IMR-90 (cell line): ENCODE measurements at regions not wholly inside any gene's neighbourhood (a gene's known extent, or its start where the extent isn't known, plus 50 kb on each side); places are given as distances from the start of the nearest gene placed in this dataset.

Experiments
- ATAC-seq: fragments of 200-7000 bp; cut with Tn5 transposase; 2 replicates; pipeline ENCODE4 v1.9.1; 2020; ENCODE audit warnings: low read depth, mild to moderate bottlenecking, moderate library complexity
- BruUV-seq: library from RNA; stranded (reverse); fragments of 400-500 nt; replicated peaks from 2 replicates; lab custom pipeline; 2021; lab: Mats Ljungman, UMichigan
- CTCF ChIA-PET: fragments of 300-600 bp; formaldehyde crosslinking; extraction: SDS; loops from one replicate; lab custom pipeline; 2021; ENCODE audit warnings: antibody characterized with exemption; lab: Yijun Ruan, JAX
- POLR2A ChIA-PET: fragments of 300-600 bp; sonication (Branson Sonifier 250); formaldehyde crosslinking; loops from one replicate; lab custom pipeline; 2022; ENCODE audit warnings: antibody characterized with exemption; ENCODE audit not compliant: unreplicated experiment; lab: Charles Lee
- DNase-seq: peaks from one replicate; pipeline ENCODE4 v3.0.0; 2013
- H2AFZ ChIP-seq: replicated peaks from 2 replicates; pipeline ENCODE3; 2013; ENCODE audit warnings: low read length, mild to moderate bottlenecking; ENCODE audit not compliant: poor library complexity
- H2AK5ac ChIP-seq: 2 replicates; pipeline ENCODE4 v1.6.1; 2013; ENCODE audit warnings: low read depth, low read length, inconsistent platforms
- H2AK9ac ChIP-seq: replicated peaks from 2 replicates; pipeline ENCODE3; 2013; ENCODE audit warnings: mild to moderate bottlenecking, low read depth, low read length, moderate library complexity; ENCODE audit not compliant: poor library complexity
- H2BK120ac ChIP-seq: 2 replicates; pipeline ENCODE4 v1.6.1; 2013; ENCODE audit warnings: low read depth, low read length, inconsistent platforms
- H2BK15ac ChIP-seq: 3 replicates; pipeline ENCODE4 v1.6.1; 2013; ENCODE audit warnings: low read depth, low read length, inconsistent platforms
- H2BK20ac ChIP-seq: 2 replicates; pipeline ENCODE4 v1.6.1; 2013; ENCODE audit warnings: low read depth, mild to moderate bottlenecking, inconsistent platforms, low read length, moderate library complexity
- H2BK5ac ChIP-seq: 2 replicates; pipeline ENCODE4 v1.6.1; 2013; ENCODE audit warnings: mild to moderate bottlenecking, low read depth, low read length, inconsistent platforms; ENCODE audit not compliant: poor library complexity, severe bottlenecking
- H3K14ac ChIP-seq: replicated peaks from 2 replicates; pipeline ENCODE4 v1.6.1; 2013; ENCODE audit warnings: low read depth, low read length, inconsistent platforms
- H3K18ac ChIP-seq: 2 replicates; pipeline ENCODE4 v1.6.1; 2013; ENCODE audit warnings: low read depth, low read length, control low read depth
- H3K23ac ChIP-seq: 2 replicates; pipeline ENCODE4 v1.6.1; 2013; ENCODE audit warnings: low read depth, low read length, inconsistent platforms
- H3K27ac ChIP-seq: 2 replicates; pipeline ENCODE4 v1.5.1; 2013; ENCODE audit warnings: mild to moderate bottlenecking, control low read depth, low read length; ENCODE audit not compliant: insufficient read depth
- H3K27me3 ChIP-seq: 2 replicates; pipeline ENCODE4 v1.6.1; 2013; ENCODE audit warnings: low read length; ENCODE audit not compliant: control insufficient read depth, insufficient read depth
- H3K36me3 ChIP-seq: 2 replicates; pipeline ENCODE4 v1.6.1; 2013; ENCODE audit warnings: low read length, mixed read lengths; ENCODE audit not compliant: control insufficient read depth, insufficient read depth
- H3K4ac ChIP-seq: 2 replicates; pipeline ENCODE4 v1.6.1; 2013; ENCODE audit warnings: low read depth, low read length, inconsistent platforms
- H3K4me1 ChIP-seq: 2 replicates; pipeline ENCODE4 v1.6.1; 2013; ENCODE audit warnings: low read length, mixed read lengths; ENCODE audit not compliant: control insufficient read depth, insufficient read depth
- H3K4me2 ChIP-seq: 2 replicates; pipeline ENCODE4 v1.6.1; 2013; ENCODE audit warnings: low read depth, mild to moderate bottlenecking, control low read depth, low read length, moderate library complexity
- H3K4me3 ChIP-seq: 2 replicates; pipeline ENCODE4 v1.5.1; 2013; ENCODE audit warnings: low read depth, mild to moderate bottlenecking, control low read depth, low read length, moderate library complexity; ENCODE audit not compliant: insufficient read depth
- H3K56ac ChIP-seq: 2 replicates; pipeline ENCODE4 v1.6.1; 2013; ENCODE audit warnings: low read length, inconsistent platforms; ENCODE audit not compliant: insufficient read depth; ENCODE audit errors: extremely low read depth
- H3K79me1 ChIP-seq, 2 experiments: 2 replicates each; pipeline ENCODE4 v1.6.1; 2013; ENCODE audit warnings: low read length in 2 of 2, inconsistent platforms in 1 of 2, low read depth in 1 of 2
- H3K9ac ChIP-seq: 2 replicates; pipeline ENCODE4 v1.6.1; 2013; ENCODE audit warnings: low read depth, low read length, control low read depth
- H3K9me1 ChIP-seq: 2 replicates; pipeline ENCODE4 v1.6.1; 2013; ENCODE audit warnings: low read length, inconsistent platforms; ENCODE audit not compliant: insufficient read depth
- H3K9me3 ChIP-seq: 2 replicates; pipeline ENCODE4 v1.6.1; 2013; ENCODE audit warnings: low read length; ENCODE audit not compliant: control insufficient read depth, insufficient read depth
- H4K20me1 ChIP-seq: 2 replicates; pipeline ENCODE4 v1.6.1; 2013; ENCODE audit warnings: low read length, inconsistent platforms; ENCODE audit not compliant: insufficient read depth
- H4K5ac ChIP-seq: 2 replicates; pipeline ENCODE4 v1.6.1; 2013; ENCODE audit warnings: mild to moderate bottlenecking, low read depth, low read length, control low read depth
- H4K8ac ChIP-seq, 2 experiments: 2 replicates each; pipeline ENCODE4 v1.6.1; 2013; ENCODE audit warnings: low read depth in 2 of 2, low read length in 2 of 2, control low read depth in 1 of 2, inconsistent platforms in 1 of 2
- H4K91ac ChIP-seq: 2 replicates; pipeline ENCODE4 v1.6.1; 2013; ENCODE audit warnings: low read depth, low read length, inconsistent platforms; ENCODE audit not compliant: insufficient read depth
- BHLHE40 ChIP-seq: fragments of 150-350 bp; IDR thresholded peaks from 2 replicates; pipeline ENCODE4 v1.6.1; 2016; ENCODE audit warnings: mild to moderate bottlenecking, low read depth, low read length
- CEBPB ChIP-seq: IDR thresholded peaks from 2 replicates; pipeline ENCODE4 v1.6.1; 2012; ENCODE audit warnings: low read depth, low read length, improper control_type of control experiment
- CHD1 ChIP-seq: IDR thresholded peaks from 2 replicates; pipeline ENCODE4 v1.6.1; 2012; ENCODE audit warnings: low read depth, low read length, improper control_type of control experiment
- FOS ChIP-seq: fragments of 150-350 bp; IDR thresholded peaks from 2 replicates; pipeline ENCODE4 v1.6.1; 2016; ENCODE audit warnings: low read depth, low read length
- MAZ ChIP-seq: IDR thresholded peaks from 2 replicates; pipeline ENCODE4 v1.6.1; 2012; ENCODE audit warnings: low read depth, mild to moderate bottlenecking, low read length, improper control_type of control experiment, moderate library complexity, borderline replicate concordance
- MXI1 ChIP-seq: IDR thresholded peaks from 2 replicates; pipeline ENCODE4 v1.6.1; 2012; ENCODE audit warnings: low read depth, mild to moderate bottlenecking, low read length, moderate library complexity, borderline replicate concordance
- NFE2L2 ChIP-seq: fragments of 150-350 bp; IDR thresholded peaks from 2 replicates; pipeline ENCODE4 v1.6.1; 2016; ENCODE audit warnings: low read depth, mild to moderate bottlenecking, low read length
- POLR2A ChIP-seq: IDR thresholded peaks from 2 replicates; pipeline ENCODE4 v1.6.1; 2012; ENCODE audit warnings: mild to moderate bottlenecking, low read depth, low read length
- RCOR1 ChIP-seq: IDR thresholded peaks from 2 replicates; pipeline ENCODE4 v1.6.1; 2012; ENCODE audit warnings: mild to moderate bottlenecking, low read length, improper control_type of control experiment; ENCODE audit not compliant: insufficient replicate concordance
- RFX5 ChIP-seq: IDR thresholded peaks from 2 replicates; pipeline ENCODE4 v1.8.0; 2012; ENCODE audit warnings: low read depth, mild to moderate bottlenecking, low read length, moderate library complexity
- SMC3 ChIP-seq: fragments of 150-350 bp; IDR thresholded peaks from 2 replicates; pipeline ENCODE4 v1.6.1; 2016; ENCODE audit warnings: low read depth, mild to moderate bottlenecking, antibody characterized with exemption, low read length, moderate library complexity
- USF2 ChIP-seq: fragments of 150-350 bp; IDR thresholded peaks from 2 replicates; pipeline ENCODE4 v1.6.1; 2017; ENCODE audit warnings: mild to moderate bottlenecking, antibody characterized with exemption, low read length, low read depth
- WGBS, 2 experiments: methylation state at CpG; one replicate each; pipeline versions ENCODE4 v1.1.5 to v1.1.7; 2013; ENCODE audit warnings: missing lambda C conversion rate in 2 of 2; ENCODE audit not compliant: insufficient read length in 1 of 2; ENCODE audit errors: extremely low coverage in 2 of 2; 5-methylcytosine and 5-hydroxymethylcytosine counted together
- dilution Hi-C: fragments of 300-500 bp; cut with HindIII; formaldehyde crosslinking; loops from one replicate; pipeline ENCODE4 v1.14.3; 2018; ENCODE audit warnings: low sequenced_read_pairs; ENCODE audit not compliant: unreplicated experiment
- in situ Hi-C: fragments of 300-500 bp; cut with MboI; formaldehyde crosslinking; loops from 3 replicates; pipeline ENCODE4 v1.14.3; 2019; ENCODE audit warnings: low sequenced_read_pairs, inconsistent platforms, mixed read lengths
- intact Hi-C: fragments of 100-400 bp; cut with micrococcal nuclease; formaldehyde crosslinking; loops from 2 replicates; pipeline ENCODE4 v1.10.0; 2022
- TF ChIP-seq, protein P1 (sequence below): fragments of 150-350 bp; IDR thresholded peaks from 2 replicates; pipeline ENCODE4 v1.6.1; 2016; ENCODE audit warnings: low read depth, mild to moderate bottlenecking, low read length, moderate library complexity, borderline replicate concordance
- TF ChIP-seq, protein P2 (sequence below): conservative IDR thresholded peaks from 2 replicates; pipeline ENCODE4 v1.5.1; 2012; ENCODE audit warnings: mild to moderate bottlenecking, low read depth, low read length, improper control_type of control experiment

DNA sequence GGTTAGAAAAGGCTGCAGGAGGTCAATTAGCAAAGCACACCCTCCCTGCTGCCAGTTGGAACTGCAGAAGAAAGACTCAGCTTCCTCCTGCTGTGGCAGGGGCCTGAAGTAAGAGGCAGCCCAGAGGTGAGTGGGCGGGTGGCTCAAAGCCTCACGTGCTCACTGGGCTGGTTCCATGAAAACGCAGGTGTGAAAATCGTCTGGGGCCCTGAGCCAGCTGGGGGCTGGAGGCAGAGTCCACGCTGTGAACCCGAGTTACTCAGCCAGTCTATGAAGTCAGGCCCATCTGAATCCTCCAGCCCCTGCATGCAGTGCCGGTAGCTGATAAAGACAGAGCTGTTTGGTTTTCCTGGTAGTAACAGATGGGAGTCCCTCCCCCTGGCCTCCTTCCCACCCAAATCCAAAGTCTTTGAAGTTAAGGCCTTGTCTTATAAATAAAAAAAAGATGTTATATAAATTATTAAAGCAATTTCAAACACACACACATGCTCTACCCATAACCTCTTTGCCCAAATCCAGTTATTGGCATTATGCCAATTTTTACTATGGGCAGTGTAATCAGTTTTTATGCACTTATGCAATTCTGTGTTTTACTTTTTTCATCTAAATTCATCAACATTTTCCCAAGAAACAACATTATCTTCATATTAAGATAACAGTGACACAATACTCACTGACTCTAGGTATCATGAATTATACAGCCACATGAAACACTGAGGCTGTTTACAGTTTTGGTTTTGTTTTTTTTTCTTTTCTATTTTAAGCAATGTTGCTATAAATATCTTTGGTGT lies 57.9 kb upstream of the PNMA1 start:
- no peak overlapping the region for H2BK5ac ChIP-seq
- no peak overlapping the region for H2BK20ac ChIP-seq
- H3K27me3 ChIP-seq: no peaks in the 10 kb centered on the region
- H3K4ac ChIP-seq: no peak overlapping the region
- H4K91ac ChIP-seq: no peak overlapping the region
- H3K14ac ChIP-seq: no peak overlapping the region
- no peaks in the 10 kb centered on the region for H3K36me3 ChIP-seq
- no peak overlapping the region for H2AK5ac ChIP-seq
- intact Hi-C loops: loop anchor here (1.0 kb wide), 1 partner anchor 12 kb away; a partner anchor contains a TSS
- H3K23ac ChIP-seq: no peak overlapping the region
- H3K9me1 ChIP-seq: peaks cover 42% of the 10 kb centered on the region
- peak; percentile 83 for ATAC-seq
- in situ Hi-C loops: no loop called here
- no peak overlapping the region for H3K9ac ChIP-seq
- 0 out of 2 replicates have a peak overlapping the region, but pooled peaks have one; percentile 9 for H3K27ac ChIP-seq
- H2BK15ac ChIP-seq: no peak overlapping the region
- H3K9me3 ChIP-seq: no peaks in the 10 kb centered on the region
- 7% methylated on average over 6 of the region's 7 CpGs; no CpG with 5 or more reads in 1 of the 2 experiments for WGBS, 2 experiments
- peaks cover 23% of the 10 kb centered on the region for H3K4me1 ChIP-seq
- BruUV-seq: no TSS peak
- H4K20me1 ChIP-seq: peaks cover 90% of the 10 kb centered on the region
- H2BK120ac ChIP-seq: no peak overlapping the region
- H3K18ac ChIP-seq: no peak overlapping the region
- H3K79me1 ChIP-seq: peaks cover 49 to 90% of the 10 kb centered on the region in 2 experiments
- H4K5ac ChIP-seq: no peak overlapping the region
- H2AK9ac ChIP-seq: no peak overlapping the region
- H3K4me2 ChIP-seq: peak overlapping the region; percentile 36; the same call in 1 of the 2 replicates
- ChIA-PET POLR2A (interaction anchor here (1.4 kb wide), 1 partner anchor 14 kb away, joined by 3 read pairs; no protein-coding TSS in a partner anchor), CTCF (interaction anchor here (0.6 kb wide), 1 partner anchor 49 kb away, joined by 4 read pairs; no protein-coding TSS in a partner anchor)
- dilution Hi-C loops: no loop called here
- no peak overlapping the region for H3K4me3 ChIP-seq
- H2AFZ ChIP-seq: peak overlapping the region; percentile 3
- peak; percentile 86 for DNase-seq
- no peak overlapping the region for H3K56ac ChIP-seq
- no peak overlapping the region for H4K8ac ChIP-seq
- TF ChIP-seq NFE2L2 (no peak), BHLHE40 (peak; percentile 98), POLR2A (no peak), SMC3 (0 out of 2 replicates have a peak, but pooled peaks have one; percentile 10), RFX5 (no peak), MXI1 (no peak), MAZ (peak; percentile 64; the same call in 1 of the 2 replicates), USF2 (peak; percentile 86), CEBPB (peak; percentile 40; the same call in 1 of the 2 replicates), RCOR1 (no peak), CHD1 (no peak), FOS (no peak)
- TF ChIP-seq, protein P1, sequence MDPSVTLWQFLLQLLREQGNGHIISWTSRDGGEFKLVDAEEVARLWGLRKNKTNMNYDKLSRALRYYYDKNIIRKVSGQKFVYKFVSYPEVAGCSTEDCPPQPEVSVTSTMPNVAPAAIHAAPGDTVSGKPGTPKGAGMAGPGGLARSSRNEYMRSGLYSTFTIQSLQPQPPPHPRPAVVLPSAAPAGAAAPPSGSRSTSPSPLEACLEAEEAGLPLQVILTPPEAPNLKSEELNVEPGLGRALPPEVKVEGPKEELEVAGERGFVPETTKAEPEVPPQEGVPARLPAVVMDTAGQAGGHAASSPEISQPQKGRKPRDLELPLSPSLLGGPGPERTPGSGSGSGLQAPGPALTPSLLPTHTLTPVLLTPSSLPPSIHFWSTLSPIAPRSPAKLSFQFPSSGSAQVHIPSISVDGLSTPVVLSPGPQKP: no peak
- TF ChIP-seq, protein P2, sequence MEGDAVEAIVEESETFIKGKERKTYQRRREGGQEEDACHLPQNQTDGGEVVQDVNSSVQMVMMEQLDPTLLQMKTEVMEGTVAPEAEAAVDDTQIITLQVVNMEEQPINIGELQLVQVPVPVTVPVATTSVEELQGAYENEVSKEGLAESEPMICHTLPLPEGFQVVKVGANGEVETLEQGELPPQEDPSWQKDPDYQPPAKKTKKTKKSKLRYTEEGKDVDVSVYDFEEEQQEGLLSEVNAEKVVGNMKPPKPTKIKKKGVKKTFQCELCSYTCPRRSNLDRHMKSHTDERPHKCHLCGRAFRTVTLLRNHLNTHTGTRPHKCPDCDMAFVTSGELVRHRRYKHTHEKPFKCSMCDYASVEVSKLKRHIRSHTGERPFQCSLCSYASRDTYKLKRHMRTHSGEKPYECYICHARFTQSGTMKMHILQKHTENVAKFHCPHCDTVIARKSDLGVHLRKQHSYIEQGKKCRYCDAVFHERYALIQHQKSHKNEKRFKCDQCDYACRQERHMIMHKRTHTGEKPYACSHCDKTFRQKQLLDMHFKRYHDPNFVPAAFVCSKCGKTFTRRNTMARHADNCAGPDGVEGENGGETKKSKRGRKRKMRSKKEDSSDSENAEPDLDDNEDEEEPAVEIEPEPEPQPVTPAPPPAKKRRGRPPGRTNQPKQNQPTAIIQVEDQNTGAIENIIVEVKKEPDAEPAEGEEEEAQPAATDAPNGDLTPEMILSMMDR: no peak
